ENCODE measurements at regions not wholly inside any gene's neighbourhood (a gene's known extent, or its start where the extent isn't known, plus 50 kb on each side); places are given as distances from the start of the nearest gene placed in this dataset.

GRCh38 chr16:8258523-8258922, 331.8 kb downstream of the TMEM114 start:
- DNase-seq = no peak

DNA sequence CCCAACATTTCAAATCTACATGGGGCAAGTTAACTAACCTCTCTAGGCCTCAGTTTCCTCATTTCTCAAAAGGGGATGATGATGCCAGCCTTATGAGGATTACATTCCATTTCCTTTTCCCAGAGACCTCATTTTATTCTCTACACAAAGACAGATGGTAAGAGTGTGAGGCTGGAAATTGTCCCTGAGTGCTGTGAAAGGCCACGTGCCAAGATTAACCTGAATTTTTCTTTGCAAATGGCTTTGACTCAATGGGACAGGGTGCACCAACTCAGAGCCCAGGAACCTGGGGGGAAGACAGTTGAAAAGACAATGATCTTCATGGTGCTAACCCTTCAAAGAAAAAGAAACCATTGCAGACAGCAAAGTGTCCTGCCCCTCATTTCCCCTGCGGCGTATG, 332.8 kb downstream of the TMEM114 start:
- DNase-seq = no peak

DNA sequence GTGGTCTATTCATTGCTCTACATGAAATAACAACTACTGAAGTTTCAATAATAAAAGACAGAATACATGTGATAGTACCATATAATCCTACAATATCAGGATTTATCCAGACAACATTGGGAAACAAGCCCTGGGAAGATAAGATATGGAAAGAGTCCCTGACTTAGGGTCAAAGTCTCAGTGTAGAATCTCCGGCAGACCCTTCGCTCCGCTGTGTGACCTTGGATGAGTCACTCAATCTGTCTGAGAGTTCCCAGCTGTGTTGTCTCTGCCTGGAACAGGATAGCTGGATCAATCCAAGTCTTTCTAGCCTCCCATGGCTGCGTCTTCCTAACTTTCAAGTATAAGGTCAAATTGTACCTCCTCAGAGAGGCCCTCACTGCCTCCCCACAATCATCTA, 335.9 kb downstream of the TMEM114 start:
- no peak for DNase-seq

DNA sequence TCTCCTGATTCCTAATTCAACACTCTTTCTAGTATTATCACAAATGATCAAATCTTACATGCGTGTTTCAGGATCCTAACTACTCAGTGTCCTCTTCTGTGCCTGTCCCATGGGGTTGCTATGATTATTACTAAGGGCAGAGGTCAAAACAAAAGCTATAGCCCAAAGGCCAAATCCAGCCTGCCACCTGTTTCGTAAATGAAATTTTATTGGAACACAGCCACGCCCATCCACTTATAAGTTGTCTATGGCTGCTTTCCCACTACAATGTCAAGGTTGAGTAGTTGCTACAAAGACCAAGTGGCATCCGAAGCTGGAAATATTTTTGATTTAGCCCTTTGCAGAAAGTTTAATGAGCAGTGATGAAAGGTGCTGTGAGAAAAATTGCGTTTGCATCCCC, 336.6 kb downstream of the TMEM114 start:
- no peak for DNase-seq

DNA sequence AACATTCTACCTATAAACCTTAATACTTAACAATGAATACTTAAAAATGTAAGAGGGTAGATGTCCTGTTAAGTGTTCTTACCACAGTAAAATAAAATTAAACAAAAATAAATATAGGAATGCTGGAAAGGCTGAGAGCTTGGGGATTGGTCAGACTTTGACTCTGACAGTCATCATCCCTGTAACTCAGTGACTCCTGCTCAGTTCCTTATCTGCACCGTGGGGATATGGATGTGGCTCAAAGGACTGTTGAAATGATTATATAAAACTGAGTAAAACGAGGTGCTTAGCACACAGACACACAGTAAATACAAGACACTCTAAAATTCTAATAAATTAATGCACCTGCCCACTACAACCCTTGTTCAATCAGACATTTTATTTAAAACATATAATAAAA, 338.6 kb downstream of the TMEM114 start:
- no peak for DNase-seq

DNA sequence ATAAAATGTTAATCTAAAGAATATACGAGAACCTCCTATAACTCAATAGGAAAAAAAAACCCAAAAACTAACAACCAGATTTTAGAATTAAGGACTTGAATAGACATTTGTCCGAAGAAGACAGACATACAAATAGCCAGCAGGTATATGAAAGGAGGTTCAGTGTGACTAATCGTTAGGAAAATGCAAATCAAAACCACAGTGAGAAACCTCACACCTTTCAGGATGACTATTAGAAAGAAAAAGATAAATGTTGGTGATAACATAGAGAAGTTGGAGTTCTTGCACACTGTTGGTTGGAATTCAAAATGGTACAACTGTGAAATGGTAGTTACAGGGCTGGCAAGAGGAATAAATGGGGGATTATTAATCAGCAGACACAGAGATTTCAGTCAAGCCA, 339.0 kb downstream of the TMEM114 start:
- no peak for DNase-seq

DNA sequence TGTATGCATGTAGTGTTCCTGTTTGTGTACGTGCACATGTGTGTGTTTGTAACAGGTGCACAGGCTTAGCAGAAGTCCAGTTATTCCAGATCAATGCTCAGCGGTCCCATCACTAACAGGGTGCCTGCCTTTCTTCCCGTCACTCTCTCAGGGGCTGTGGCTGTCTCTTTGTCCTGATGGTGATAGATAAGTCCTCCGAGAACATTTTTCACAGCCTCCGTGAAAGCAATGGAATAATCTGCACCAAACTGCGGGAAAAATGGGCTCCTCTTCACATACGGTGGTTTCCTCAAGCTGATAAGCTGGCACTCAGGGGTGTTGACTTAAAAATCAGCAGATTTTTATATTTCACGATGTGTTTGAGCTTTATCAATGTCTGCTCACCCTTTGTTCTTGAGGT, 342.3 kb downstream of the TMEM114 start:
- no peak for DNase-seq

DNA sequence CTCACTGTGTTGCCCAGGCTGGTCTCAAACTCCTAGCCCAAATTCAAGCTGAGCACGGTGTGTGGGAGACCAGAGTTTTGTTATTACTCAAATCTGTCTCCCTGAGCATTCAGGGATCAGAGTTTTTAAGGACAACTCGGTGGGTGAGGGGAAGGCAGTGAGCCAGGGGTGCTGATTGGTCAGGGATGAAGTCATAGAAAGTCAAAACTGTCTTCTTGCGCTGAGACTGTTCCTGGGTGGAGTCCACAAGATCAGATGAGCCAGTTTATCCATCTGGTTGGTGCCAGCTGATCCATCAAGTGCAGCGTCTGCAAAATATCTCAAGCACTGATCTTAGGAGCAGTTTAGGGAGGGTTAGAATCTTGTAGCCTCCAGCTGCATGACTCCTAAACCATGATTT, 346.3 kb downstream of the TMEM114 start:
- no peak for DNase-seq

GRCh38 chr16:8241408-8241807, 348.9 kb downstream of the TMEM114 start:
- no peak for DNase-seq

GRCh38 chr16:8239443-8239842, 350.9 kb downstream of the TMEM114 start:
- no peak for DNase-seq

DNA sequence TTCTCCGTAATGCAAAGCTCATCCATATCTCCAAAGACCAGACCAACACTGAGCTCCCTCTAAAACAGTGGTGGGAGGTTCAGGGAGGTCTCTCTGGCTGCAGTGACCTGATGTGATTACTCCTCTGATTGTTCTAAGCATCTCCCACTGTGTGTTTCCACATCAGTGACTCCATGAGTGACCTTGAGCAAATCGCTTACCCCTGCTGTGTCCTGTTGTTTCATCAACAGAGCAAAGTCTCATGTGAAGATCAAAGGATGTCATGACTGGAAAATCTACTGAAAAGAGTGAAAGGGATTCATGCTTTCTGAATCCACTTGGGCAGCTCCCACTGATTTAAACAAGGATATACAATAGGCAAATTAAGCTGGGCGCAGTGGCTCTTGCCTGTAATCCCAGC, 352.9 kb downstream of the TMEM114 start:
- DNase-seq = no peak

DNA sequence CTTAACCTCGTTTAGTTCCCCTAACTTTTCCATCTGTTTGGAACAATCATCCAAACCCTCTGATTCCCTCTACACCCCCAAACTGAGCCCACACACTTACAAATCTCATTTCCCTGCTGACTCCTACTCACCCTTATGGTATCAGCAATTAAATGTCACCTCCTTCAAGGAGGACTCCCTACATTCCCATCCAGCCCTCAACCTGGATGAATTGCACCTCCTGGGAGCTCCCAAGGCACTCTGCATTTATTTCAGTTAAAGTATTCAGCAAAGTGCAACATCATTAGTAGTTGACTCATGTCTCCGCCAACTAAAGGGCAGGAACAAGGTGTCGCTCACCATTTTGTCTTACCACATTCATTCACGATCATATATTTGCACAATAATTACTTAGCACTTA, 353.5 kb downstream of the TMEM114 start:
- DNase-seq = no peak

DNA sequence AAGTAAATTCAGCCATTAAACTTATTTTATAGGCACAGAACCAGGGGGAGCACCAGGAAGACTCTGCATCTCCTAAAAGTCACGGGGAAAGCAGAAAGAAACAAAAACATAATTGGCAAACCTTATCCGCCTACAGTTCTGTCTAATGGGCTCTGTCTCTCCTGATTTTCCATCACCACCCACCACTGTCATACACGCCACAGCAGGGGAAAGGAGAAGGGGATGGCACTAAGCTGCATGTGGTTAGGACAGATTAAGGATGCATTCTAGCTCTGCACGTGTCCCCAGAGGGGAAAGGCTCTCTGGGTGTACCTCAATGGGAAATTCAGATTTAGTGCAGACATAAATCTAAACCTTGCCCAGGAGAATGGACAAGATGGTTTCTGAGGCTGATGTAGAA, 359.8 kb downstream of the TMEM114 start:
- no peak for DNase-seq

DNA sequence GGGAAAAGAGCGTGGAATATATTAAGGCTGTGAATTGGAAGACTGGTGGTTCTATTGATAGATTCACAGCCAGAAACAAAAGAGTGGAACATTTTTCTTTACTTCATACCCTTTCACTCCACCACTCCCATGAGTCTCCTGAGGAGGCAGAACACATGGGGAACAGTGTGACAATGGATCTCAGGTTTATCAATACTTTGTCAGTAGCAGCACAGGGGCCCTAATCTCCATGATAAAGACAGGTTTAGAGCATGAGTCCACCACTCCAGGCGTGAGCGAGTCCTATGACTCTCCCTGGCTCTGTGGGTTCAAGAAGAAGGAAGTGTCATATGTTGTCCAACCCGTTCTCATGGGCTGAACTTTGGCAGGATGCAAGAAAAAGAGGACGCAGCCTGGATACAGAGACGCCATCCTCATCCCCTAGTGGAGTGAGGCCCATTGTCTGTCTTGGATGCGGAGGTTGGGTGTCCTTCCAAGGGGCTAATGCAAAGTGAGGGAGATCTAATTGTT, 361.2 kb downstream of the TMEM114 start:
- no peak for DNase-seq

GRCh38 chr16:8217201-8217600, 373.1 kb downstream of the TMEM114 start:
- DNase-seq = no peak

DNA sequence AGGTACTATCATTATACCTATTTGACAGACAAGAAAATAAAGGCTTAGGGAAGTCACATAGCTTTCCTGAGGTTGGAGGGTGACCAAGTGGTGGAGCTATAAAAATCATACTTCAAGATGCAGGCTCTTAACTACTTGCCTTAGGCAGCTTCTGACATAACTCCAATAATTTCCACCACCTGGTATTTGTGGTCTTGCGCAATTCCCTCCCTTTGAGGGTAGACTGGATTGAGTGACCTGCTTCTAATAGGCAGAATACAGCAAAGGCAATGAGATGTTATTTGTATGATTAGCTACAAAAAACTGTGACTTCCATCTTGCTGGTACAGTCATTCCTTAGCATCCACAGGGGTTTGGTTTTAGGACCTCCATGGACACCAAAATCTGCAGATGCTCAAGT, 385.5 kb downstream of the TMEM114 start:
- no peak for DNase-seq

GRCh38 chr16:8204096-8204495, 386.2 kb downstream of the TMEM114 start:
- no peak for DNase-seq

- no peak for DNase-seq
Observed at GRCh38 chr16:8203101-8203500, 387.2 kb downstream of the TMEM114 start.

- no peak for DNase-seq
Observed at GRCh38 chr16:8200839-8201238, 389.5 kb downstream of the TMEM114 start.

GRCh38 chr16:8199390-8199789, 390.9 kb downstream of the TMEM114 start:
- DNase-seq = no peak

GRCh38 chr16:8194794-8195193, 395.5 kb downstream of the TMEM114 start:
- no peak for DNase-seq

DNA sequence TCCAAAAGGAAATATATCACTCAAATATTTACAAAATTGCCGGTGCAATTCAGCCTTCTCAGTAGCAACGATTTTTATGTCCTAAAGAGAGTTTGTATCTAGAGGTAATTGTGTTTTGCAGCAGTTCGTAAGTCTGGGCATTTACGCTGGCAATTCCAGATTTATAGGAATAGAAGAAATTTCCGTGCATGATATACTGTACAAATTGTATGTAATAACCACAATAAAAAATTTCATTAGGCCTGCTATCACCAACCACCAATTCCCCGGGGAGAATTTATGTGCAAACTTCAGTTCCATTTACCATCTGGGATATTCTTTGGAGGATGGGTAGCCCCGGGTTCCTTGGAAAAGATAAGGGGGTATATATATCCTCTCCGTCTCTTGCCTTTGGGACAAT, 401.5 kb downstream of the TMEM114 start:
- DNase-seq = no peak

GRCh38 chr16:8187782-8188372, 402.4 kb downstream of the TMEM114 start:
- no peak for DNase-seq

DNA sequence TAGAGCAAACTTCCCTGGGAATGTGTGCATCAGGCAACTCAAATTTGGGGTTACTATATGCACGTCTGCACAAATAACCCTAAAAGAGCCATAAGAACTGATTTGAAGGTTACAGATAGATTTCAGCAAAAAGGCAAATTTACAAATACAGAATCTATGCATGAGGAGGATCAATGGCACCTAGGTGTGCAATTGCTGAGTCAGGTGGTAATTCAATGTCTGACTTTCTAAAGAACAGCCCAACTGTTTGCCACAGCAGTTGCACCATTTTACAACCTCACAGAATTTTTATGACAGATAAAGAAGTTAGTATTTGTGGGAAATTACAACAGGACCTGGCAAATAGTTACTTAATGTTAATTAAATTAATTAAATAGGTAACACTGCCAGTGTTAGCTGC, 405.5 kb downstream of the TMEM114 start:
- no peak for DNase-seq
